Sigmoid colon (tissue), 4 donors: ENCODE measurements at regions not wholly inside any gene's neighbourhood (a gene's known extent, or its start where the extent isn't known, plus 50 kb on each side); places are given as distances from the start of the nearest gene placed in this dataset.

Experiments used
- EP300 ChIP-seq, 4 donors: sonication (generic); formaldehyde crosslinking; IDR thresholded peaks; one replicate each; pipeline ENCODE4 v1.6.1; 2017; ENCODE audit warnings: antibody characterized with exemption in 4 of 4
- TF ChIP-seq, protein P1 (sequence below), 4 experiments: fragments of 450-650 bp in 3 of 4; fragments of 200-600 bp in 1 of 4; IDR thresholded peaks; one replicate each; pipeline ENCODE4 v1.5.1; 2016 to 2019; ENCODE audit warnings: antibody characterized with exemption in 4 of 4, mild to moderate bottlenecking in 3 of 4, moderate library complexity in 2 of 4

DNA sequence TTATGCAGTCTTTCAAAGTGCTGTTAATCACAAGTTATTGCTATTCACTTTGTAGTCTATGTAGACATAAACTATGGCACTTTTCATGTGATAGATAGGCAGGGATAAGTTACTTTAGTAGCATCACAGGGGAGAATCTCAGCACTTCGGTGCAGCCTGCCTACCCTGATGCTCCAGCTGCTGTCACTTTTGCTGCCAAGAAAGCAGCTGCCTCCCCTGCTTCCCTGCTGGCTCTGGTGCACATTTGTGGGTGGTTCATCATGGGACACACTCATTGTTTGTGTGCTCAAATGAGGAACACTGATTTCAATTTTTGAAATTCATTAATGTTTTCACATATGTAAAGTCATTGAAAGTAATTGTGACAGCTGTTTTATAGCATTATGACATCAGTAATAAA is 272.6 kb downstream of the S1PR1 start:
- TF ChIP-seq, protein P1, sequence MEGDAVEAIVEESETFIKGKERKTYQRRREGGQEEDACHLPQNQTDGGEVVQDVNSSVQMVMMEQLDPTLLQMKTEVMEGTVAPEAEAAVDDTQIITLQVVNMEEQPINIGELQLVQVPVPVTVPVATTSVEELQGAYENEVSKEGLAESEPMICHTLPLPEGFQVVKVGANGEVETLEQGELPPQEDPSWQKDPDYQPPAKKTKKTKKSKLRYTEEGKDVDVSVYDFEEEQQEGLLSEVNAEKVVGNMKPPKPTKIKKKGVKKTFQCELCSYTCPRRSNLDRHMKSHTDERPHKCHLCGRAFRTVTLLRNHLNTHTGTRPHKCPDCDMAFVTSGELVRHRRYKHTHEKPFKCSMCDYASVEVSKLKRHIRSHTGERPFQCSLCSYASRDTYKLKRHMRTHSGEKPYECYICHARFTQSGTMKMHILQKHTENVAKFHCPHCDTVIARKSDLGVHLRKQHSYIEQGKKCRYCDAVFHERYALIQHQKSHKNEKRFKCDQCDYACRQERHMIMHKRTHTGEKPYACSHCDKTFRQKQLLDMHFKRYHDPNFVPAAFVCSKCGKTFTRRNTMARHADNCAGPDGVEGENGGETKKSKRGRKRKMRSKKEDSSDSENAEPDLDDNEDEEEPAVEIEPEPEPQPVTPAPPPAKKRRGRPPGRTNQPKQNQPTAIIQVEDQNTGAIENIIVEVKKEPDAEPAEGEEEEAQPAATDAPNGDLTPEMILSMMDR (IDR thresholded peaks at IDR 0.05): no peak
- TF ChIP-seq EP300 (IDR thresholded peaks at IDR 0.05): no peak
